Endothelial cell of umbilical vein (primary cell): ENCODE measurements at regions not wholly inside any gene's neighbourhood (a gene's known extent, or its start where the extent isn't known, plus 50 kb on each side); places are given as distances from the start of the nearest gene placed in this dataset.
A peak's percentile ranks its signal among the peaks of the same experiment; 100 is the strongest.

Experiments used
- CTCF ChIP-seq, 2 donors: IDR thresholded peaks; 1 replicate in 1 of 2; 2 replicates in 1 of 2; pipeline ENCODE4 v1.5.1; 2011; ENCODE audit warnings: low read length in 2 of 2, mild to moderate bottlenecking in 2 of 2, moderate library complexity in 2 of 2, control low read depth in 1 of 2, inconsistent platforms in 1 of 2, low read depth in 1 of 2; ENCODE audit not compliant: insufficient read depth in 1 of 2; ENCODE audit errors: extremely low read depth in 1 of 2
- EZH2 ChIP-seq: IDR thresholded peaks from 2 replicates; pipeline ENCODE4 v1.6.1; 2012; ENCODE audit warnings: borderline replicate concordance, low read depth, mild to moderate bottlenecking, moderate library complexity, low read length, inconsistent platforms; ENCODE audit not compliant: severe bottlenecking
- POLR2A ChIP-seq: IDR thresholded peaks from 2 replicates; pipeline ENCODE4 v1.6.1; 2012; ENCODE audit warnings: low read depth, mild to moderate bottlenecking, control low read depth, low read length
- POLR2AphosphoS5 ChIP-seq: IDR thresholded peaks from 2 replicates; pipeline ENCODE4 v1.6.1; 2012; ENCODE audit warnings: low read depth, mild to moderate bottlenecking, control low read depth, low read length, moderate library complexity; ENCODE audit not compliant: insufficient read depth

- TF ChIP-seq CTCF (IDR thresholded peaks at IDR 0.05; ENCODE audit: extremely low read depth in 1 of 2, insufficient read depth in 1 of 2, low read depth in 1 of 2, low read length in 2 of 2) = no peak
- peak; percentile 31 for TF ChIP-seq POLR2A
- no peak for TF ChIP-seq EZH2
- peak; percentile 35 for TF ChIP-seq POLR2AphosphoS5
Observed at GRCh38 chr10:120727001-120727400, 124.2 kb upstream of the WDR11 start.
